22Rv1 (cell line): ENCODE measurements at regions not wholly inside any gene's neighbourhood (a gene's known extent, or its start where the extent isn't known, plus 50 kb on each side); places are given as distances from the start of the nearest gene placed in this dataset.

Source experiments
- CTCF ChIP-seq: fragments of 450-650 bp; IDR thresholded peaks from 2 replicates; pipeline ENCODE4 v1.5.1; 2017; ENCODE audit warnings: mild to moderate bottlenecking
- ZFX ChIP-seq: fragments of 450-650 bp; IDR thresholded peaks from 2 replicates; pipeline ENCODE4 v1.6.1; 2017; ENCODE audit warnings: antibody characterized with exemption, borderline replicate concordance

GRCh38 chr1:228875741-228876140 lies 140.5 kb downstream of the RHOU start:
- no peak for TF ChIP-seq CTCF
- TF ChIP-seq ZFX, result no peak
